ENCODE measurements at regions not wholly inside any gene's neighbourhood (a gene's known extent, or its start where the extent isn't known, plus 50 kb on each side); places are given as distances from the start of the nearest gene placed in this dataset.

GRCh38 chr13:74751739-74752138 lies 617.5 kb upstream of the KLF12 start:
- no peak for TF ChIP-seq IRF3 (IDR thresholded peaks at IDR 0.05; ENCODE audit: low read depth, low read length)
- TF ChIP-seq CTCF (IDR thresholded peaks at IDR 0.05) = no peak
- TF ChIP-seq MXI1 (IDR thresholded peaks at IDR 0.05; ENCODE audit: low read depth, low read length) = no peak
- TF ChIP-seq JUND (IDR thresholded peaks at IDR 0.05) = no peak
- TF ChIP-seq YY1 (IDR thresholded peaks at IDR 0.05; ENCODE audit: low read depth) = no peak
- no peak for TF ChIP-seq SMC3 (IDR thresholded peaks at IDR 0.05; ENCODE audit: low read depth, low read length)
